GM06990 (cell line): ENCODE measurements at regions not wholly inside any gene's neighbourhood (a gene's known extent, or its start where the extent isn't known, plus 50 kb on each side); places are given as distances from the start of the nearest gene placed in this dataset.

ENCODE experiments used
- DNase-seq: peaks from one replicate; pipeline ENCODE4 v3.0.0-alpha.2; 2011; ENCODE audit not compliant: insufficient read length; ENCODE audit errors: extremely low read depth
- H3K27me3 ChIP-seq: replicated peaks from 2 replicates; pipeline ENCODE4 v1.6.0; 2011; ENCODE audit warnings: low read length; ENCODE audit not compliant: control insufficient read depth, insufficient read depth
- H3K36me3 ChIP-seq: 2 replicates; pipeline ENCODE4 v1.5.1; 2011; ENCODE audit warnings: low read length; ENCODE audit not compliant: control insufficient read depth, insufficient read depth
- H3K4me3 ChIP-seq: replicated peaks from 2 replicates; pipeline ENCODE4 v1.5.1; 2011; ENCODE audit warnings: low read depth, mild to moderate bottlenecking, control low read depth, low read length
- CTCF ChIP-seq: IDR thresholded peaks from 2 replicates; pipeline ENCODE4 v1.5.1; 2011; ENCODE audit warnings: low read length, control low read depth, mild to moderate bottlenecking, inconsistent platforms; ENCODE audit not compliant: insufficient read depth, poor library complexity, severe bottlenecking

- Histone ChIP-seq H3K36me3 (no peaks in the 10 kb centered on the region), H3K4me3 (no peak overlapping the region), H3K27me3 (peaks cover 2% of the 10 kb centered on the region; the same call in 1 of the 2 replicates)
- TF ChIP-seq CTCF = no peak
- DNase-seq = no peak
These were observed 171.7 kb downstream of the ERCC6L2 start for GRCh38 chr9:96047116-96047639.

- no peak overlapping the region for H3K4me3 ChIP-seq
- DNase-seq = no peak
- no peak for TF ChIP-seq CTCF
- H3K27me3 ChIP-seq = peaks cover 2% of the 10 kb centered on the region; the same call in 1 of the 2 replicates
- H3K36me3 ChIP-seq = no peaks in the 10 kb centered on the region
These were observed 170.3 kb downstream of the ERCC6L2 start for GRCh38 chr9:96045811-96046210.

- Histone ChIP-seq H3K27me3 (peaks cover 2% of the 10 kb centered on the region; the same call in 1 of the 2 replicates), H3K4me3 (no peak overlapping the region), H3K36me3 (no peaks in the 10 kb centered on the region)
- no peak for TF ChIP-seq CTCF
- no peak for DNase-seq
These were observed 168.9 kb downstream of the ERCC6L2 start for GRCh38 chr9:96044401-96044800.

GRCh38 chr9:96040591-96041461 is 165.3 kb downstream of the ERCC6L2 start:
- Histone ChIP-seq H3K4me3 (no peak overlapping the region), H3K36me3 (no peaks in the 10 kb centered on the region), H3K27me3 (no peaks in the 10 kb centered on the region)
- no peak for DNase-seq
- TF ChIP-seq CTCF = no peak

- Histone ChIP-seq H3K4me3 (no peak overlapping the region), H3K36me3 (no peaks in the 10 kb centered on the region), H3K27me3 (no peaks in the 10 kb centered on the region; the same call in 1 of the 2 replicates)
- no peak for TF ChIP-seq CTCF
- DNase-seq = no peak
These were observed 163.4 kb downstream of the ERCC6L2 start for GRCh38 chr9:96038914-96039313.
